HG03060 (cell line): ENCODE measurements at regions not wholly inside any gene's neighbourhood (a gene's known extent, or its start where the extent isn't known, plus 50 kb on each side); places are given as distances from the start of the nearest gene placed in this dataset.

Experiments
- ATAC-seq: cut with Tn5 transposase; IDR thresholded peaks from one replicate; pipeline ENCODE4 v1.9.1; 2021; ENCODE audit warnings: low read depth, moderate number of reproducible peaks; ENCODE audit not compliant: unreplicated experiment

DNA sequence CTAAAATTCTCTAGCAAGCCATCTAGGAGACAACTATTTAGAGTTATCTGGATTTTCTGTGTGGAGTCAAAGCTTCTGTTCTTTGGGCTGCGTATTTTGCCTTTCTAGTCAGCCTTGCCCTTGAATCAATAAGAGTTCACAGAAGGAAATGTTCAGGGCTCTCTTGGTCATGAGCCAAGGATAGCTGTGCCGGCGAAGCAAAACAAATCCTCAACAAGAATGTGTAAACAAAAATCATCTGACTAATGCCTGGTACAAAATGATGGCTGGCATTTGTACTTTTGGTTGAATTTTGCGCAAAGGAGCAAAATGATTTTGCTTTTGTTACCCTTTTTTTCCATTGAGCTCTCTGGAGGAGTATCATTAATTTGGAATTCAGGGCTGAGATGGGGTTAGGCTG is 171.1 kb downstream of the DACT1 start:
- ATAC-seq = no peak

DNA sequence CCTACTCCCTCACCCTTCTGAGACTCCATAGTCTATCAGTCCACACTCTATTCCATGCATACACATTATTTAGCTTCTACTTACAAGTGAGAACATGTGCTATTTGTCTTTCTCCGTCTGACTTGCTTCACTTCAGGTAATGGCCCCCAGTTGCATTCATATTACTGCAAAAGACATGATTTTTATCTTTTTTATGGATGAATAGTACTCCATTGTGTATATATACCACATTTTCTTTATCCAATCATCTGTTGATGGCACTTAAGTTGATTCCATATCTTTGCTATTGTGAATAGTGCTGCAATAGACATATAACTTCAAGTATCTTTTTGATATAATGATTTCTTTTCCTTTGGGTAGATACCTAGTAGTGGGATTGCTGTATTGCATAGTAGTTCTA is 171.8 kb downstream of the DACT1 start:
- no peak for ATAC-seq

DNA sequence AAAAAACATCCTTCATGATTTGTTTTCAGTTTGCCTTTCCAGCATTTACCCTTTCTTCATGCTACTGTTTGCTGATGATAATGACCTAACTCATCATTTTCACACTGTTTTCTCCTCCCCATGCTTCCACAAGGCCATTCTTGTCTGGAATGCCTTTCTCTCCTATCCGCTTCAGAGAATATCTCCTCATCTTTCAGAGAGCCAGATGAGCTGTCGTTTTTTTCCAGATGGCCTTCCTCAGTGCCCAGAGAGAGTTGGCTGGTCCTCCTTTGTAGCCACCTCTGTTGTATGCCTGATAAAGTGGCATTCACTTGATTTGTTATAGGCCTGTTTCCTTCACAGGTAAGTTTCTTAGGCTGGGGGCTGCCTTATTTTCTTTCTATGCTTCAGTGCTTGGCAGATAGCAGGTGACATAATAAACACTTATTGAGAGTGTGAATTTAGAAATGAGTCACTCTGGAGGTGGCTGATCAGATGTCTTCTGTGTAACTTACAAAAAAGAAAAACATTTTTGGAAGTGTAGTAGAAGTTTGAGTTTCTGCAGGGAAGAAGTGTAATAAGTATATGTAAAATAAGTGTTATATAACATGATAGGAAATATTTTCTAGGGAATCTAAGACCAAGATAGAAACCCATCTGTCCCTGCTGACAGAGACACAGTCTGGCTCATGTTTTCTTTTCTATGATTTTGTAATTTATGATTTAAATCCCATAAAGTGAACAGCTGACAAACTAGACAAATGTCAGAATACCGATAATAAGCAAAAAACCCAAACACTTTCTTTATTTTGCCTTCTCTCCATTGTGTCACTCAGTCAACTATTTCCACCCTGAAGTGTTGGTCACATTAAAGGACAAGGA is 174.5 kb downstream of the DACT1 start:
- ATAC-seq = peak; percentile 79

DNA sequence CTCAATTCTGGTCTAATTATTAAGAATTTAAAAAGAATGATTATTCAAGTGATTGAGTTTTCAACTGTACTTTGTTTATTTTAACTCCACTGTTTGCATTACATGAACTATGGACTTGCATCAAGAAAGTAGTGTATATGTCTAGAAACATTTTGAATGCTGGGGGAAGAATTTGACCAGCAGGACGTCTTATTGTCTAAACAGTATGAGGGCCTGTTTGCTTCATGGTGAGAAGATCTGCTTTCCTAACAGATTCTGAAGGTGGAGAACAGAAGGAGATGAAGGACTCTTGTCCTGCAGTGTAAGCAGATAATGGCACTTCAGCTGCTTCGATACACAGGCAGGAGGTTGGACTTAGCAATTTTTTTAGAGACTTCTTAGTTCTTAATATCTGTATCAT is 176.0 kb downstream of the DACT1 start:
- ATAC-seq = no peak

DNA sequence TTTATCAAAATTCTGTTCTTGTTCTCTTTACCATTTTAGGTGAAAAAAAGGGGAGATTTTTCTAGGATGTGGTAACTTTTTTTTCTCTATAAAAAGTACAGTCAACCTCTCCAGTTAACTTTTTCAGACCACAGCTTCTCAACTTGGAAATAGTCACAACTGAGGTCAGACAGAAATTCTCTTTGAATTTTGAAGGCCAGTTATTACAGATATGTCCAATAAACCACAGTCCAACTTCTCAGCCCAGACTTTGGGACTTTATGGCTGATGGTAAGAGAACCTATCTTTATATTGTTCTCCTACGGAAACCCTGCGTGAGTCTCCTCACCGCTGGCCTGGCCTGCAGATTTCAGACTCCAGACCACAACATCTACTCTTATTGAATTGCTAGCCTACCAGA is 176.7 kb downstream of the DACT1 start:
- ATAC-seq = no peak

DNA sequence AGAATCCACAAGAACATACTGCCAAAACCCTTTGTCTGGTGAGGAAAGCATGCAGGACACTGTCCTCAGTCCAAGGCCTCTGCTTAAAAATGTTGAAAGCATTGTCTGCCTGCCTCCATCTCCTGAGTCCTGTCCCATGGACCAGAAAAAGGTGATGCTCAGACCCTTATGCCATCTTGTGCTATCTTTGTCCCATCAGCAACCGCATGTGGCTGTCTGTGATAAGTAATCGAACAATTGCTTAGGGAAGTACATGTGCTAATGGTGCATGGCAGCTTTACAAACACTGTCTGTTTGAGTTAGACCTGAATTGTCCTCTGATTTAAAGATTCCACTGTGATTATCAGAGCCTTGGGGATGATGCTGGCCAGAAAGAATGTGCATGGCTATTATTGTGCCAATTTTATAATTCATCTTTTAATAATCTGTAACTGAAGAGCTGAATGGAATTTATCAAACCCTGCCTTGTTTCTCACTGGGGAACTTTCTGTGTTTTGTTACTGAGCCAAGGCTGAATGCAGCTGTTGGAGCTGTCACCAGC is 177.5 kb downstream of the DACT1 start:
- no peak for ATAC-seq

DNA sequence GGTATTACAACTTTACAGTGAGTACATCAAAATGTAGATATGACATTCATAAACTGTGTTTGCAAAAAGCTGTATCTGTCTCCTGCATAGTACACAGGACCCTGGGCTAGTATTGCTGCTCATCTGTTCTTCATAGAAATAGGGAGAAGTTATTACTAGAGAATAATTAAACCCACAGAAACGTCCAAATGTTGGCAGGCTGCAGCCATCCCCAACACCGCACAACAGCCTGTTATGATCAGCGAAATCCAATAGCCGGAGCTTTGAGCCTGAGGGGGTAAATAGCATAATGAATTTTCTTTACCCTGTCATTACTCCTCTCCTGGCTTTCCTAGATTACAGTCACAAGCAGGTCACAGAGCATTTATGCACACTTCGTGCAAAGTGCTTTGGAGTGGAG is 178.0 kb downstream of the DACT1 start:
- ATAC-seq = no peak

DNA sequence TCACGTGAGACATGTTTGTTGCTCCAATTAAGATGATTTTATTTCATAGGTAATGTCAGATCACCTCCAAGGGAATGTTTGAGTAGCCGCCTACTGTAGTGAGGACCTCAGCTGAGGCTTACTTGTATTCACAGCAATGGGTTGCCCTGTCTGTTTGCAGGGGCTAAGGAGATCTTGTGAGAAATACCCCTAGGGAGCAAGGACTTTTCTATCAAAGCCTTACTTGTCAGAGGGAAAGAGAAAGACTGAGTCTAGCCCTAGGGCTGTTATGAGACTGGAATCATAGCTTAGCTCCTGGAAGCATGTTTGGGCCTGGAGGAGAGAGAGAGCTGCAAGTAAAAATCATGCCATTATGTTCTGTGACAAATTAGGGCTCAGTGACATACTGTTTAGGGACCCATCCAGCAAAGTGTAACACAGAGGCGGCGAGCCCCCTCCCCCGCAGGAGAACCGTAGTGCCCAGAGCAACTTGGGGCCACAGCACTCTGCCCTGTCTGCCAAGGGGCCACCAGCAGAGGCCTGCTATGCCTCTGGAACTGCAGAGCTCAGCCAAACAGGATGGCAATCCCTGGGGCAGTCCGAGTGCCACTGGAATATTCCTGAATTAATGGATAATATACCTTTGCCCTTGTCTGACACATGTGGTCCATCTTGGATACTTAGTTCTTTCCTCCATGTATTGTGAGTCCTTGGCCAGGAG is 178.8 kb downstream of the DACT1 start:
- no peak for ATAC-seq

DNA sequence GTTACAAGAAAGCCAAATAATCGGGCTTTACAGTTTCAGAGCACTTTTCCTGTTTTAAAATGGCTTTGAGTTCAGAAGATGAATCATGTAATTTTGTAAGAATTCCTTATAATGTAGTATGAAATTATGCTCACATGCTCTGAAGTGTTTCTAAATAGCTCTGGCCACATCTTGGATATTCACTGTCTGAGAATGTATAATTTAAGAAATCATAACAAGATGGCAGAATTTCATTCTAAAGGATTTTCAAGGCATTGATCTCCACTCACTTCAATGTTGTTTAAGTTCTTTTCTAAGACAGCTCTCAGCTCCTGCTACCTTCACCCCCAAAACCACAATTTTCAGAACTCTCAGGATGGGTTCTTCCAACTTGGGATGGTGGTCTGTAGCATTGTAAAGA is 180.1 kb downstream of the DACT1 start:
- ATAC-seq = no peak

DNA sequence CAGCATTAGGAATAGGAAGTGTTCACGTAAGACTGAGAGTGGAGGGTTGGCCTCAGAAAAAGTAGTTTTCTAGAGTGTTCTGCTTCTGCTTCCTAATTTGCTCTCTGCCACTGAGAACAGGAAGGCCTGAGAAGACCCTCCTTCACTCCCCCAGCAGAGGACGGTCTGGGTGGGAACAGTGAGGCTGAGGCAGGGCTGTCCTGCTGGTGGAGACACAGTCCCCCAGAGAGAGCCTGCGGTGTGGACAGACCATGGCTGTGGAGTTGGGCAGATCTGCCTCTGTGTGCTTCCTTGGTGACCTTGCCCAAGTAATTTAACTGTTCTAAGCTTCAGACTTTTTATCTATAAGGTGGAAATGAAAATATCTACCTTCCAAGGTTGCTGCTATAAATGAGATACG is 182.3 kb downstream of the DACT1 start:
- ATAC-seq = no peak

DNA sequence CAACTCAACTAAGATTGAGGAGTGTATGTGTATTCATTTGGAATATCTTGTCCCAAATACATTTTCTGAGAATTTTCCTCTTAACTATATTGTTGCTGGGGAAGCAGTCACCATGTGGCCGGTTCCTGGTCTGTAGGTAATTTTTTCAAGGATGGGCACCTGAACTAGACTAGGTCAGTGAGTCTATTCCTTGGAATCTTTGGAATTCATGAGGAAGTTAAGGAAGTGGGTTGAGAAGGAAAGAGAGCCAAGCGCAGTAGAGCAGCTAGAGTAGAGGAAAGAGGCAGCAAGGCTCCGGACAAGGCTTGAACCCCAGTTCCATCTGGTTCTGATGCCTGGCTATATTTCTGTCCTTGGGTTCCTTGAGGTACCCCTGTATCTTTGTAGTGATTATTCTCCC is 183.7 kb downstream of the DACT1 start:
- no peak for ATAC-seq

DNA sequence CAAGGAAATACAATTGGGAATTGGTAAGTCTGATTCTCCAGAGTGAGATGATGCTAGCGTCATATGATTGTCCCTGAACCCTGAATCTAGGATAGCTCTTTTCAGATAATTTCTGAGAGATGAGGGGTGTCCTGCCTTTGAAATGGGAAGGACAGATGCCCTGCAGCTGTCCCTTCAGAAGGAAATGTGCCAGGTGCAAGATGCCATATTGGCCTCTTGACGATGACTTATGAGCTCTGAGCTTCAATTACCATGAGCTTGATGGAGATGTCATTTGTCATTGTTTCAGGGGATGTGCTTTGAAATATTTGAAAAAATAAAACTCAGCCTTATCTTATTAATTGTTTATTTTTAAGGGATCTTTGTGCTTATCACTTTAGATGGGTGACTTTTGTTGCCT is 185.1 kb downstream of the DACT1 start:
- no peak for ATAC-seq

DNA sequence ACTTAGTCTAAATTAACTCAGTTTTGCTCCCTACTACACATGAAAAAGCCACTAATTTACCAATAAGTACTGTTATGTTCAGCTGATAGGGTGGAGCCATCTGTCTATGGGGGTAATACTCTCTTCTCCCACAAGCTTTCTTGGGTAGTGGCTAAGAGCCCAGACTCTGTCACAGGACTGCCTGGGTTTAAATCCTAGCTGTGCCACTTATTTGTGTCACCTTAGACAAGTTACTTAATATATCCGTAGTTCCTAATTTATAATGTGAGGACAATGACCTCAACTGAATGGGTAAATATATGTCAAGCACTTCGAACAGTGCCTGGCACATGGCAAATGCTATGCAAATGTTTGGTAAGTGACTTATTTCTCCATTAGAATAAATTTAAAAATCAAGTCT is 185.6 kb downstream of the DACT1 start:
- no peak for ATAC-seq

DNA sequence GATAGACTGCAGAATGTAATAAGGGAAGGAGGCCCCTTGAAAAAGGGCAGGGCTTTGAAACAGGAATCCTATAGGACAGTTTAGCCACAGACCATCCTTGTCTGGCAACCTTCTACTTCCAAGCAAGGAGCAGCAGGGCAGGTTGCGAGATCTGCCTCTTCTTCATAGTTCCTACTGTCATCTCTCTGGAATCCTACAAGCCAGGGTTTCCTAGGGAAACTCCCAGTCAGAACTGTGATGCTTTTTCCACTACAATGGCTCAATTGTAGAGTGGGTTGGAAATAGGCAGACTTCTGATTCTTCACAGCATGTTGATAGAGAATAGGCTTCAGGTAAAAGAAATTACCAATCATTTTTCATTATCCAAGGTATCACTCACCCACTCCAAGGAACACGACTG is 186.3 kb downstream of the DACT1 start:
- no peak for ATAC-seq

DNA sequence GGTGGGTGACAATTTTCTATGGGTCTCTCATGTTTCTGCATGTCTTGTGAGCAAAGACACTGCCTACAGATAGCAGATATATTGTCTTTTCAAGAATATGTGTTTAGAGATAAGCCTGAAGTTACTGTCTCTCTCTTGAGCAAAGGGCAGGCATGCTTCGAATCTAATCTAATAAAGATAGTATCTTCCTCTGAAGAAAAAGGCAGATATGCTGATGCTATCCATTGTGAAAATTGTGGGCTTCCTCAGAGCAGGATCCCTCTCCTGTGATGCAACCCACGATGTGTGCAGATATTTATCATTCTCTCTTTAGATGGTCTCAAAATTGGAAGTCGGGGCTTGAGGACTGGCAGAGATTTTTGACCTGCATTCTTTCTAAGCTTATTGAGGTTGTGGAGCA is 187.0 kb downstream of the DACT1 start:
- ATAC-seq = no peak

DNA sequence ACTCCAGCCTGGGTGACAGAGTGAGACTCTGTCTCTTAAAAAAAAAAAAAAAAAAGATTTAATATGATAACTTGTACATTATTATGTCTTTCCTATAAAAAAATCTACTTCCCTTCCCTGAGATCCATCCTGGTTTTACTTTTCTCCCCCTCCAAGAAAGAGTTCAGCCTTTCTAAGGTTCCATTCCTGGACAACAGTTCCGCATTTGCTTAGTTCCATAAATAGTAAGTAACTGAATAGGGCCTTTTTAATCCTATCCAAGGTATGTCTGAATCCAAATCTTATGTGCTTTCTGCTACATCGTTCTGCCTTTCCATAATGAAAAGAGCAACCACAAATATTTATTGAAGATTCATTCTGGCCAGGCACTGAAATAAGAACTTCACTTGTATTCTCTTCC is 187.8 kb downstream of the DACT1 start:
- no peak for ATAC-seq

DNA sequence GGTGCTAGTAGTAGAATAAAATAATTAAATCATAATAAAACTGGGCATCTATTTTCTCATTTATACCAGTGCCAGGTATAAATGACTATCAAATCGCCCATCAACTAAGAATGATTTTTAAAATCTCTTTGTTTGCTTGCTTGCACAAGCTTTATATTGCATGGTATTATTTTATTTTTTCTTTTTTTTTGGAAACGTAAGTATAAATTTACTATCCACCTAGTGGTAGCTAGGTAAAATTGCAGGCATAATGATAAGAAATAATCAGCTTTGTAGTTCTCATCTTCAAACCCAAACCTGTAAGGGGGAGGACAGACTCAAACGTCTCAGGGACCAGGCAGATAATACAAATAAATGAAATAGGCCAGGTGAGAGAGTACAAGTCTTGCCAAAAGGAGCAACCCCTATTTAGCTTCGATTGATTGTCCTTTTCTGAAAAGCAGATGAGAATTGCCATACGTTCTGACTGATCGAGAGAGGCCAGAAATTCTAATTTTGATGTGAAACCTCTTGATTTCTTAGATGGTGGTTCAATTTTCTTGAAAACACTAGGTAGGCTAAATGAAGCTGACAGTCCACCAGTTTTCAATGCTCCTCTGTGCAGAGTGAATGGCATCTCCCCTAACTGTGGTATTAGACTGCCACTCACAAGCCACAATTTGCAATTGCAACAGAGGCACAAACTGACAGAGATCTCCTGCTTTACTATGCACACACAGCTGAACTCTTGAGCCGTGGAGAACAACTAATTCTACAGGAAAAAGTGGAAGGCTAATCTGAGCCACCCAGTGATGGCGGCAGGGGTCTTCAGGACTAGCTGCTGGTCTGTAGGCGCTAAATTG is 189.3 kb downstream of the DACT1 start:
- no peak for ATAC-seq

DNA sequence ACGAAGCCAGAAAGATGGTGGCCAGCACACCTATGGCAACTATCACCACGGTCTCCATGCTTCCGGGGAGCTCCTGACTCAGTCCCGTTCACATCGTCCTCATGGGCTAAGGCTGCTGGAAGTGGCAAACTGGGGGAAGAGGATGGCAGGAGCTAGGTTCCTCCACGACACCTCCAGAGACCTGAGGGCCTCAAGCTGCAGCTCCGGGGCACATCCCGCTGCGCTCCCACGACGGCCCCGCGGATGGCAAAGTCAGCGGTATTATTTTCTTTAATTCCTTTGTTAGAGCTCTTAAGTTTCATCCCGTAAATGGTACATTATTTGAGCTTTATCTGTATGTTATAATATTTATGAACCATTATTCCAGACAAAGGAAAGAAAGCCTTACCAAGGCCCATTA is 190.5 kb downstream of the DACT1 start:
- ATAC-seq = no peak

DNA sequence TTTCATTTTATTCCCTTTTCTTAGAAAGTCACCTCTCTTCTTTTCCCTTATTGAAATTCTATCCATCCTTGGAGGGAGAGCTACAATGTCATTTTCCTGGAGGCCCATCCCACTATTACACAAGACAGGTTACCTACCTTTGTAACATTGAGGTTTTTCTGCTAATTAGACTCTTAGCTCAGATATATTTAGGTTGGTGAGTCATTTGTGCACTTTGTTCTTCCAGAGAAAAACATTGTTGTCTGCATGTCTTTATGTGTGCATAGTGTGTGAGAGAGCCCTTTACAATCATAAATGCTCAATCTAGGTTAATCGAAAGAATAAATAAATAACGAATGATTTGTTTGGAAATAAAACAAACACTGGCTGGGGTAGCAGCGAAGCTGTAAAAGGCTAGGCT is 191.8 kb downstream of the DACT1 start:
- ATAC-seq = no peak

DNA sequence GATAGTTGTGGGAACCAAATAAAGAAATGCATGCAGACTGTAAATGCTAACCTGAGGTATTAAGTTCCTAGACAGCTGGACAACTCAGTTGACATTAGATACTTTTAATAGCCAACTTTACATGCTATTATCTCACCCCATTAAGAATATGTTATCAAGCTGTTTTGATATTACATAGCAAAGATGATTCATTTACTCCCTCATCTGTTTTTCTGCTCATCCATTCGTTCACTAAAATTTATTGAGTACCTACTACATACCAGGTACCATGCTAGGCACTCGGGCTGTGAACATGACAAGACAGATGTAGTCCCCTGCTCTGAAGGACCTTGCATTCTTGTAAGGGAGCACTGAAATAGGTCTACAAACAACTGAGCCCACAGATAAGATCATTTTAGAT is 192.4 kb downstream of the DACT1 start:
- ATAC-seq = no peak

DNA sequence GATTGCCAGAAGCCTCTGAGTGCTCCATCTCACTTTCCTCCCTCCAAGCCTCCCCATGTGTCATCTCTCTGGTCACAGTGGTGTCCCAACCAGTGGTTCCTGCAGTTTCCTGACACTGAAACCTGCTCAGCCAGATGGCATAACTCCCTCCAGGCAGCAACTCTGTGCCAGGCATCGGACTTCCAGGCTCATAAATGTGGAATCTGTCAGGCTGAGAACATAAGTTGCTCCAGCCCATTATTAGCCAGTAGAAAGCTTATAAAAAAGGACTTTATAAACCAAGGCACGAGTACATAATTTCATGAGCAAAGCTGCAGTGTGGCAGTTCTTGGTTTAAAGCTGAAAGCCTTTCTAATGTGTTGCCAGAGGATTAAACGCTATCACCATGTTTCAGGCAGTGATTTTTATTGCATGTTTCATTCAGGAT is 194.3 kb downstream of the DACT1 start:
- no peak for ATAC-seq
